ENCODE measurements at regions not wholly inside any gene's neighbourhood (a gene's known extent, or its start where the extent isn't known, plus 50 kb on each side); places are given as distances from the start of the nearest gene placed in this dataset.

- FAIRE-seq (no peak), DNase-seq (ENCODE audit: low read depth) (no peak)
- H3K36me3 ChIP-seq (ENCODE audit: insufficient read depth, low read length), result no peaks in the 10 kb centered on the region
- H3K79me2 ChIP-seq (ENCODE audit: insufficient read depth, low read length), result no peaks in the 10 kb centered on the region
- H3K9ac ChIP-seq (ENCODE audit: low read length), result no peak overlapping the region
- Mint-ChIP-seq H3K4me3 (ENCODE audit: unreplicated experiment) (no peak overlapping the region), H3K9me3 (ENCODE audit: unreplicated experiment) (peaks cover 5% of the 10 kb centered on the region), H3K27ac (ENCODE audit: unreplicated experiment) (no peak overlapping the region), H3K27me3 (ENCODE audit: low read depth, unreplicated experiment) (no peaks in the 10 kb centered on the region), H3K36me3 (ENCODE audit: low read depth, unreplicated experiment) (no peaks in the 10 kb centered on the region), H3K4me1 (ENCODE audit: low read depth, unreplicated experiment) (peaks cover 3% of the 10 kb centered on the region)
- no peak for TF ChIP-seq EZH2 (IDR thresholded peaks at IDR 0.05; ENCODE audit: insufficient read depth, low read length)
- no peak for TF ChIP-seq CTCF (IDR thresholded peaks at IDR 0.05; ENCODE audit: insufficient read depth, low read depth, low read length)
- H3K27ac ChIP-seq (ENCODE audit: low read depth, low read length), result no peak overlapping the region
- H2AFZ ChIP-seq (ENCODE audit: low read depth, low read length), result no peak overlapping the region
- no peaks in the 10 kb centered on the region for H4K20me1 ChIP-seq (ENCODE audit: insufficient read depth, low read length)
- H3K4me1 ChIP-seq (ENCODE audit: insufficient read depth, low read length), result no peaks in the 10 kb centered on the region
- no peaks in the 10 kb centered on the region for H3K9me3 ChIP-seq (ENCODE audit: insufficient read depth, low read depth, low read length)
- no peak overlapping the region for H3K4me3 ChIP-seq (ENCODE audit: insufficient read depth, low read depth, low read length)
- H3K4me2 ChIP-seq (ENCODE audit: low read length), result no peak overlapping the region
- H3K27me3 ChIP-seq (ENCODE audit: insufficient read depth, low read length), result no peaks in the 10 kb centered on the region
These were observed 180.9 kb upstream of the GALNT5 start for GRCh38 chr2:157076526-157077161.

- no peak for FAIRE-seq
- Histone ChIP-seq H3K79me2 (ENCODE audit: insufficient read depth, low read length) (no peaks in the 10 kb centered on the region), H3K27me3 (ENCODE audit: insufficient read depth, low read length) (no peaks in the 10 kb centered on the region), H3K4me2 (ENCODE audit: low read length) (no peak overlapping the region), H3K4me3 (ENCODE audit: insufficient read depth, low read depth, low read length) (no peak overlapping the region), H3K36me3 (ENCODE audit: insufficient read depth, low read length) (no peaks in the 10 kb centered on the region), H4K20me1 (ENCODE audit: insufficient read depth, low read length) (no peaks in the 10 kb centered on the region), H3K9me3 (ENCODE audit: insufficient read depth, low read depth, low read length) (no peaks in the 10 kb centered on the region), H2AFZ (ENCODE audit: low read depth, low read length) (no peak overlapping the region), H3K9ac (ENCODE audit: low read length) (no peak overlapping the region), H3K4me1 (ENCODE audit: insufficient read depth, low read length) (no peaks in the 10 kb centered on the region), H3K27ac (ENCODE audit: low read depth, low read length) (no peak overlapping the region)
- Mint-ChIP-seq H3K4me1 (ENCODE audit: low read depth, unreplicated experiment) (peaks cover 3% of the 10 kb centered on the region), H3K27me3 (ENCODE audit: low read depth, unreplicated experiment) (no peaks in the 10 kb centered on the region), H3K27ac (ENCODE audit: unreplicated experiment) (no peak overlapping the region), H3K9me3 (ENCODE audit: unreplicated experiment) (no peaks in the 10 kb centered on the region), H3K36me3 (ENCODE audit: low read depth, unreplicated experiment) (no peaks in the 10 kb centered on the region), H3K4me3 (ENCODE audit: unreplicated experiment) (no peak overlapping the region)
- TF ChIP-seq EZH2 (IDR thresholded peaks at IDR 0.05; ENCODE audit: insufficient read depth, low read length) (no peak), CTCF (IDR thresholded peaks at IDR 0.05; ENCODE audit: insufficient read depth, low read depth, low read length) (no peak)
- no peak for DNase-seq (ENCODE audit: low read depth)
These were observed 179.7 kb upstream of the GALNT5 start for GRCh38 chr2:157077753-157078350.

- Histone ChIP-seq H3K79me2 (ENCODE audit: insufficient read depth, low read length) (no peaks in the 10 kb centered on the region), H3K4me1 (ENCODE audit: insufficient read depth, low read length) (no peaks in the 10 kb centered on the region), H3K27me3 (ENCODE audit: insufficient read depth, low read length) (peaks cover 3% of the 10 kb centered on the region), H4K20me1 (ENCODE audit: insufficient read depth, low read length) (no peaks in the 10 kb centered on the region), H3K9me3 (ENCODE audit: insufficient read depth, low read depth, low read length) (no peaks in the 10 kb centered on the region), H3K4me3 (ENCODE audit: insufficient read depth, low read depth, low read length) (no peak overlapping the region), H3K9ac (ENCODE audit: low read length) (no peak overlapping the region), H3K36me3 (ENCODE audit: insufficient read depth, low read length) (no peaks in the 10 kb centered on the region), H3K4me2 (ENCODE audit: low read length) (no peak overlapping the region), H3K27ac (ENCODE audit: low read depth, low read length) (no peak overlapping the region), H2AFZ (ENCODE audit: low read depth, low read length) (no peak overlapping the region)
- no peaks in the 10 kb centered on the region for H3K36me3 Mint-ChIP-seq (ENCODE audit: low read depth, unreplicated experiment)
- H3K27me3 Mint-ChIP-seq (ENCODE audit: low read depth, unreplicated experiment), result no peaks in the 10 kb centered on the region
- H3K27ac Mint-ChIP-seq (ENCODE audit: unreplicated experiment), result no peak overlapping the region
- peaks cover 3% of the 10 kb centered on the region for H3K4me1 Mint-ChIP-seq (ENCODE audit: low read depth, unreplicated experiment)
- TF ChIP-seq EZH2 (IDR thresholded peaks at IDR 0.05; ENCODE audit: insufficient read depth, low read length), result no peak
- no peak for TF ChIP-seq CTCF (IDR thresholded peaks at IDR 0.05; ENCODE audit: insufficient read depth, low read depth, low read length)
- H3K9me3 Mint-ChIP-seq (ENCODE audit: unreplicated experiment), result no peaks in the 10 kb centered on the region
- DNase-seq (ENCODE audit: low read depth), result no peak
- no peak overlapping the region for H3K4me3 Mint-ChIP-seq (ENCODE audit: unreplicated experiment)
- FAIRE-seq, result no peak
These were observed 174.6 kb upstream of the GALNT5 start for GRCh38 chr2:157082950-157083349.

Data from astrocyte (in vitro differentiated cells and primary cell).